Sigmoid colon (tissue), 4 donors: ENCODE measurements at regions not wholly inside any gene's neighbourhood (a gene's known extent, or its start where the extent isn't known, plus 50 kb on each side); places are given as distances from the start of the nearest gene placed in this dataset.

Experiments
- EP300 ChIP-seq, 4 donors: sonication (generic); formaldehyde crosslinking; IDR thresholded peaks; one replicate each; pipeline ENCODE4 v1.6.1; 2017; ENCODE audit warnings: antibody characterized with exemption in 4 of 4
- POLR2A ChIP-seq, 2 donors: fragments of 450-650 bp; IDR thresholded peaks; one replicate each; pipeline ENCODE4 v1.6.1; 2016; ENCODE audit warnings: antibody characterized with exemption in 2 of 2, mild to moderate bottlenecking in 2 of 2, moderate library complexity in 2 of 2
- POLR2AphosphoS5 ChIP-seq, 4 donors: sonication (generic); formaldehyde crosslinking; IDR thresholded peaks; one replicate each; pipeline ENCODE4 v1.6.1; 2017; ENCODE audit warnings: antibody characterized with exemption in 4 of 4
- TF ChIP-seq, protein P1 (sequence below), 4 experiments: fragments of 450-650 bp in 3 of 4; fragments of 200-600 bp in 1 of 4; IDR thresholded peaks; one replicate each; pipeline ENCODE4 v1.5.1; 2016 to 2019; ENCODE audit warnings: antibody characterized with exemption in 4 of 4, mild to moderate bottlenecking in 3 of 4, moderate library complexity in 2 of 4

DNA sequence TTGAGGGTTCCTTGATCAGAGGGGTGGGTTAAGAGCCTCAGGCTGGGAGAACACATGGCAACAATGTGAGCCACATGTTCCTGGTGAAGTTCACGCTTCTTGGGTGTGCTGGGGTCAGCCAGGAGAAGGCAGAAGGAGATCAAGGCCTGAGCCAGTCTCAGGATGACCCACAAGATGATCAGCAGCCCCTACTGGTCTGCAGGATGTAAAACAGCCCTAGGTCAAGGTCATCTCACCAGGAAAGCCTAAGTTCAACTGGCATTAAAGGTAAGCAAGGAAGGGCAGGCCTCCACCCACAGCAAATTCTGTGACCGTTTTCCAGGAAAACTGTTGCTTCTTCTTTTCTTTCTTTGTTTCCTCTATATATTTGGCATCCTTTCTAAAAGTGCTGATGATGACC is 156.7 kb upstream of the KIRREL3 start:
- TF ChIP-seq POLR2AphosphoS5 (IDR thresholded peaks at IDR 0.05) (no peak), POLR2A (IDR thresholded peaks at IDR 0.05) (no peak), EP300 (IDR thresholded peaks at IDR 0.05) (no peak)
- TF ChIP-seq, protein P1, sequence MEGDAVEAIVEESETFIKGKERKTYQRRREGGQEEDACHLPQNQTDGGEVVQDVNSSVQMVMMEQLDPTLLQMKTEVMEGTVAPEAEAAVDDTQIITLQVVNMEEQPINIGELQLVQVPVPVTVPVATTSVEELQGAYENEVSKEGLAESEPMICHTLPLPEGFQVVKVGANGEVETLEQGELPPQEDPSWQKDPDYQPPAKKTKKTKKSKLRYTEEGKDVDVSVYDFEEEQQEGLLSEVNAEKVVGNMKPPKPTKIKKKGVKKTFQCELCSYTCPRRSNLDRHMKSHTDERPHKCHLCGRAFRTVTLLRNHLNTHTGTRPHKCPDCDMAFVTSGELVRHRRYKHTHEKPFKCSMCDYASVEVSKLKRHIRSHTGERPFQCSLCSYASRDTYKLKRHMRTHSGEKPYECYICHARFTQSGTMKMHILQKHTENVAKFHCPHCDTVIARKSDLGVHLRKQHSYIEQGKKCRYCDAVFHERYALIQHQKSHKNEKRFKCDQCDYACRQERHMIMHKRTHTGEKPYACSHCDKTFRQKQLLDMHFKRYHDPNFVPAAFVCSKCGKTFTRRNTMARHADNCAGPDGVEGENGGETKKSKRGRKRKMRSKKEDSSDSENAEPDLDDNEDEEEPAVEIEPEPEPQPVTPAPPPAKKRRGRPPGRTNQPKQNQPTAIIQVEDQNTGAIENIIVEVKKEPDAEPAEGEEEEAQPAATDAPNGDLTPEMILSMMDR (IDR thresholded peaks at IDR 0.05), result no peak
